Thymus (tissue), 11 donors: ENCODE measurements at regions not wholly inside any gene's neighbourhood (a gene's known extent, or its start where the extent isn't known, plus 50 kb on each side); places are given as distances from the start of the nearest gene placed in this dataset.

Source experiments
- DNase-seq, 9 donors: peaks; one replicate each; pipeline ENCODE4 v3.0.0-alpha.2; 2013; ENCODE audit warnings: low spot score in 9 of 9, low read depth in 6 of 9, missing footprints in 1 of 9
- H3K27ac ChIP-seq, 2 donors: one replicate each; pipeline ENCODE4 v1.5.1; 2013; ENCODE audit warnings: control low read depth in 1 of 2, low read depth in 1 of 2, low read length in 1 of 2, mild to moderate bottlenecking in 1 of 2, moderate library complexity in 1 of 2
- H3K27me3 ChIP-seq, 2 donors: one replicate each; pipeline ENCODE4 v1.5.1; 2013; ENCODE audit warnings: low read length in 1 of 2; ENCODE audit not compliant: control insufficient read depth in 2 of 2, insufficient read depth in 1 of 2
- H3K36me3 ChIP-seq, 2 donors: one replicate each; pipeline ENCODE4 v1.5.1; 2013; ENCODE audit warnings: low read length in 1 of 2, mild to moderate bottlenecking in 1 of 2, moderate library complexity in 1 of 2; ENCODE audit not compliant: control insufficient read depth in 2 of 2, insufficient read depth in 2 of 2
- H3K4me1 ChIP-seq, 2 donors: one replicate each; pipeline ENCODE4 v1.5.1; 2013; ENCODE audit warnings: low read length in 2 of 2; ENCODE audit not compliant: control insufficient read depth in 2 of 2, insufficient read depth in 2 of 2
- H3K4me3 ChIP-seq, 2 donors: one replicate each; pipeline ENCODE4 v1.5.1; 2013; ENCODE audit warnings: low read length in 2 of 2, control low read depth in 1 of 2, mild to moderate bottlenecking in 1 of 2
- H3K9me3 ChIP-seq, 2 donors: one replicate each; pipeline ENCODE4 v1.5.1; 2013; ENCODE audit warnings: low read length in 1 of 2, mild to moderate bottlenecking in 1 of 2; ENCODE audit not compliant: control insufficient read depth in 2 of 2, insufficient read depth in 1 of 2
- WGBS: extraction: QIAGEN DNeasy Blood & Tissue Kit; methylation state at CpG from one replicate; pipeline ENCODE4 v1.1.7; 2013; 5-methylcytosine and 5-hydroxymethylcytosine counted together
- donor health status: healthy.

- no peak overlapping the region for H3K4me3 ChIP-seq
- H3K27me3 ChIP-seq, result no peaks in the 10 kb centered on the region
- 94% methylated on average over 2 of the region's 2 CpGs for WGBS
- DNase-seq, result no peak
- no peaks in the 10 kb centered on the region for H3K36me3 ChIP-seq
- H3K9me3 ChIP-seq, result no peaks in the 10 kb centered on the region
- H3K27ac ChIP-seq, result no peak overlapping the region
- no peaks in the 10 kb centered on the region for H3K4me1 ChIP-seq
These were observed 81.5 kb upstream of the GNAI1 start for GRCh38 chr7:80053124-80053523.

- Histone ChIP-seq H3K27me3 (no peaks in the 10 kb centered on the region), H3K36me3 (no peaks in the 10 kb centered on the region), H3K9me3 (peaks cover 0 to 7% of the 10 kb centered on the region in 2 donors), H3K4me1 (no peaks in the 10 kb centered on the region), H3K4me3 (no peak overlapping the region), H3K27ac (no peak overlapping the region)
- WGBS, result 90% methylated on average over 1 of the region's 1 CpG
- DNase-seq, result no peak
These were observed 86.7 kb upstream of the GNAI1 start for GRCh38 chr7:80047856-80048459.

- H3K27me3 ChIP-seq, result no peaks in the 10 kb centered on the region
- no peaks in the 10 kb centered on the region for H3K36me3 ChIP-seq
- H3K4me1 ChIP-seq, result no peaks in the 10 kb centered on the region
- DNase-seq, result no peak
- 97% methylated on average over 1 of the region's 1 CpG for WGBS
- H3K9me3 ChIP-seq, result peaks cover 0 to 7% of the 10 kb centered on the region in 2 donors
- no peak overlapping the region for H3K27ac ChIP-seq
- no peak overlapping the region for H3K4me3 ChIP-seq
These were observed 87.6 kb upstream of the GNAI1 start for GRCh38 chr7:80047032-80047431.

DNA sequence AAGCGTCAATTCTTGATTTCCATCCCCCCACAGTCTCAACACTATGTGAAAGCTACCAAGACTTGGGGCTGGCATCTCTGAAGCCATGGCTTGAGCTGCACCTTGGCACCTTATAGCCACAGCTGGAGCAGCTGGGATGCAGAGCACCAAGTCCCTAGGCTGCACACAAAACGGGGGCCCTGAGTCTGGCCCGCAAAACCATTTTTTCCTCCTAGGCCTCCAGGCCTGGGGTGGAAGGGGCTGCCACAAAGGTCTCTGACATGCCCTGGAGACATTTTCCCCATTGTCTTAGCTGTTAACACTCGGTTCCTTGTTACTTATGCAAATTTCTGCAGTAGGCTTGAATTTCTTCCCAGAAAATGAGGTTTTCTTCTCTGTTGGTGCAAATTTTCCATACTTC is 89.8 kb upstream of the GNAI1 start:
- H3K27me3 ChIP-seq, result no peaks in the 10 kb centered on the region
- no peaks in the 10 kb centered on the region for H3K4me1 ChIP-seq
- H3K4me3 ChIP-seq, result no peak overlapping the region
- H3K9me3 ChIP-seq, result peaks cover 0 to 7% of the 10 kb centered on the region in 2 donors
- DNase-seq, result no peak
- no peak overlapping the region for H3K27ac ChIP-seq
- WGBS, result 97% methylated on average over 4 of the region's 4 CpGs
- no peaks in the 10 kb centered on the region for H3K36me3 ChIP-seq

GRCh38 chr7:80040752-80041151 is 93.9 kb upstream of the GNAI1 start:
- WGBS, result 69% methylated on average over 3 of the region's 3 CpGs
- H3K36me3 ChIP-seq, result no peaks in the 10 kb centered on the region

GRCh38 chr7:80040335-80040734 is 94.3 kb upstream of the GNAI1 start:
- no peak overlapping the region for H3K27ac ChIP-seq
- H3K4me3 ChIP-seq, result no peak overlapping the region
- no peak for DNase-seq
- WGBS, result 89% methylated on average over 2 of the region's 2 CpGs
- peaks cover 0 to 7% of the 10 kb centered on the region in 2 donors for H3K9me3 ChIP-seq
- H3K27me3 ChIP-seq, result no peaks in the 10 kb centered on the region
- no peaks in the 10 kb centered on the region for H3K36me3 ChIP-seq
- no peaks in the 10 kb centered on the region for H3K4me1 ChIP-seq

More at GRCh38 chr7:80040752-80041151, 93.9 kb upstream of the GNAI1 start:
- Histone ChIP-seq H3K27me3 (no peaks in the 10 kb centered on the region), H3K27ac (no peak overlapping the region), H3K4me3 (no peak overlapping the region), H3K4me1 (no peaks in the 10 kb centered on the region), H3K9me3 (peaks cover 0 to 7% of the 10 kb centered on the region in 2 donors)
- no peak for DNase-seq

GRCh38 chr7:80039251-80039884 is 95.3 kb upstream of the GNAI1 start:
- Histone ChIP-seq H3K27ac (no peak overlapping the region), H3K36me3 (no peaks in the 10 kb centered on the region), H3K9me3 (peaks cover 0 to 1% of the 10 kb centered on the region in 2 donors), H3K4me1 (no peaks in the 10 kb centered on the region), H3K27me3 (no peaks in the 10 kb centered on the region), H3K4me3 (no peak overlapping the region)
- DNase-seq, result no peak
- WGBS, result 92% methylated on average over 5 of the region's 5 CpGs

DNA sequence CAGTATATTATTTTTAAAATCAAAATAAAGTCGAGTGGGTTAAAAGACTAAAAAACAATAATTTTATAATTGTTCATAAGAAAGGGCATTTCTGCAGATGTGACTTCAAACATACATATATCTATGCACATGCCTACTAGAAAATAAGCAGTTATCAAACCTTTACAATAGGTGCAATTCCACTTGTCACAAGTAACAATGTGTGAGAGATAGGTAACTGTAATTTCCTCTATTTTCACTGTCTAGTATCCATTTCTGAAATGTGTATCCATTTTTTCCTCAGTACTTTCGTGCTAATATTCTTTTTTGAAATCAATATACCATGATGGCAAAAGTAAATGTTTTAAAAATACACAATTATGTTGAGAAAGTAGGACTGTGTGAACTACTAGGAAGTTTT is 96.9 kb upstream of the GNAI1 start:
- DNase-seq, result no peak
- H3K27me3 ChIP-seq, result no peaks in the 10 kb centered on the region
- no peaks in the 10 kb centered on the region for H3K4me1 ChIP-seq
- H3K36me3 ChIP-seq, result no peaks in the 10 kb centered on the region
- WGBS, result 93% methylated on average over 2 of the region's 2 CpGs
- H3K27ac ChIP-seq, result no peak overlapping the region
- H3K9me3 ChIP-seq, result no peaks in the 10 kb centered on the region
- no peak overlapping the region for H3K4me3 ChIP-seq

GRCh38 chr7:80036107-80036506 is 98.5 kb upstream of the GNAI1 start:
- DNase-seq, result no peak
- Histone ChIP-seq H3K27me3 (no peaks in the 10 kb centered on the region), H3K36me3 (no peaks in the 10 kb centered on the region), H3K27ac (no peak overlapping the region), H3K9me3 (no peaks in the 10 kb centered on the region), H3K4me1 (no peaks in the 10 kb centered on the region), H3K4me3 (no peak overlapping the region)
- 88% methylated on average over 2 of the region's 2 CpGs for WGBS
